GM19043 (cell line): ENCODE measurements at regions not wholly inside any gene's neighbourhood (a gene's known extent, or its start where the extent isn't known, plus 50 kb on each side); places are given as distances from the start of the nearest gene placed in this dataset.

Source experiments
- ATAC-seq: cut with Tn5 transposase; IDR thresholded peaks from one replicate; pipeline ENCODE4 v1.9.1; 2021; ENCODE audit warnings: low read depth; ENCODE audit not compliant: unreplicated experiment

GRCh38 chr6:138550346-138550767, 51.1 kb upstream of the NHSL1 start:
- ATAC-seq = no peak

GRCh38 chr6:138554146-138554545, 54.9 kb upstream of the NHSL1 start:
- no peak for ATAC-seq

- ATAC-seq = no peak
Observed at GRCh38 chr6:138555421-138555988, 56.2 kb upstream of the NHSL1 start.

GRCh38 chr6:138557147-138557546, 57.9 kb upstream of the NHSL1 start:
- no peak for ATAC-seq

GRCh38 chr6:138559143-138559542, 59.8 kb upstream of the NHSL1 start:
- ATAC-seq = no peak

- ATAC-seq = no peak
Observed at GRCh38 chr6:138560130-138560860, 61.0 kb upstream of the NHSL1 start.

- ATAC-seq = no peak
Observed at GRCh38 chr6:138562691-138563090, 63.4 kb upstream of the NHSL1 start.

- ATAC-seq = no peak
Observed at GRCh38 chr6:138563231-138563630, 63.9 kb upstream of the NHSL1 start.

GRCh38 chr6:138563650-138564049, 64.4 kb upstream of the NHSL1 start:
- no peak for ATAC-seq

- no peak for ATAC-seq
Observed at GRCh38 chr6:138564170-138564721, 65.0 kb upstream of the NHSL1 start.

- ATAC-seq = no peak
Observed at GRCh38 chr6:138567052-138567451, 67.8 kb upstream of the NHSL1 start.

- no peak for ATAC-seq
Observed at GRCh38 chr6:138568997-138569396, 69.7 kb upstream of the NHSL1 start.

- no peak for ATAC-seq
Observed at GRCh38 chr6:138569554-138569953, 70.3 kb upstream of the NHSL1 start.

GRCh38 chr6:138569970-138570724, 70.9 kb upstream of the NHSL1 start:
- ATAC-seq = no peak

GRCh38 chr6:138570725-138571029, 71.4 kb upstream of the NHSL1 start:
- ATAC-seq = no peak

- ATAC-seq = no peak
Observed at GRCh38 chr6:138571181-138571580, 71.9 kb upstream of the NHSL1 start.

- ATAC-seq = no peak
Observed at GRCh38 chr6:138571585-138572166, 72.4 kb upstream of the NHSL1 start.

- ATAC-seq = no peak
Observed at GRCh38 chr6:138572167-138572875, 73.0 kb upstream of the NHSL1 start.

- ATAC-seq = no peak
Observed at GRCh38 chr6:138572885-138573284, 73.6 kb upstream of the NHSL1 start.

- ATAC-seq = no peak
Observed at GRCh38 chr6:138575257-138575656, 76.0 kb upstream of the NHSL1 start.

GRCh38 chr6:138576313-138576712, 77.0 kb upstream of the NHSL1 start:
- ATAC-seq = no peak
